Colonic mucosa (tissue), 4 donors: ENCODE measurements at regions not wholly inside any gene's neighbourhood (a gene's known extent, or its start where the extent isn't known, plus 50 kb on each side); places are given as distances from the start of the nearest gene placed in this dataset.

Experiments used
- DNase-seq: peaks from one replicate; pipeline ENCODE4 v3.0.0-alpha.2; 2020
- H3K27ac ChIP-seq: fragments of 200-600 bp; one replicate; pipeline ENCODE4 v1.8.0; 2021
- H3K27me3 ChIP-seq: fragments of 200-600 bp; one replicate; pipeline ENCODE4 v1.8.0; 2021
- H3K36me3 ChIP-seq: fragments of 200-600 bp; one replicate; pipeline ENCODE4 v1.8.0; 2021
- H3K4me1 ChIP-seq: fragments of 200-600 bp; one replicate; pipeline ENCODE4 v1.8.0; 2021; ENCODE audit warnings: mild to moderate bottlenecking
- H3K4me3 ChIP-seq: fragments of 200-600 bp; one replicate; pipeline ENCODE4 v1.8.0; 2021
- H3K9ac ChIP-seq, 2 donors: one replicate each; pipeline ENCODE4 v1.7.0; 2013; ENCODE audit warnings: control low read depth in 2 of 2, low read depth in 2 of 2, low read length in 2 of 2
- H3K9me3 ChIP-seq: fragments of 200-600 bp; one replicate; pipeline ENCODE4 v1.8.0; 2021
- CTCF ChIP-seq: fragments of 200-600 bp; IDR thresholded peaks from one replicate; pipeline ENCODE4 v1.8.0; 2022; ENCODE audit warnings: antibody characterized with exemption, mild to moderate bottlenecking
- intact Hi-C: fragments of 100-400 bp; cut with DNase I; formaldehyde crosslinking; loops from one replicate; pipeline ENCODE4 v1.14.1; 2022
- donor health status: healthy.
- donor health status: DM: no; HTN: no; CAD: no.
- donor health status: DM: no; HTN: no; CAD: no.

GRCh38 chr2:145043399-145043834 lies 523.5 kb upstream of the ZEB2 start:
- H3K4me1 ChIP-seq = no peaks in the 10 kb centered on the region
- no peak overlapping the region for H3K27ac ChIP-seq
- H3K9me3 ChIP-seq = no peaks in the 10 kb centered on the region
- H3K9ac ChIP-seq = no peak overlapping the region
- H3K27me3 ChIP-seq = no peaks in the 10 kb centered on the region
- intact Hi-C loops = no loop called here
- DNase-seq = no peak
- no peak overlapping the region for H3K4me3 ChIP-seq
- no peak for TF ChIP-seq CTCF
- no peaks in the 10 kb centered on the region for H3K36me3 ChIP-seq

GRCh38 chr2:145041706-145042105 lies 521.8 kb upstream of the ZEB2 start:
- DNase-seq = no peak
- Histone ChIP-seq H3K9me3 (no peaks in the 10 kb centered on the region), H3K27ac (no peak overlapping the region), H3K4me3 (no peak overlapping the region), H3K27me3 (no peaks in the 10 kb centered on the region), H3K4me1 (no peaks in the 10 kb centered on the region), H3K9ac (no peak overlapping the region), H3K36me3 (no peaks in the 10 kb centered on the region)
- no peak for TF ChIP-seq CTCF
- intact Hi-C loops = no loop called here

- Histone ChIP-seq H3K4me1 (no peaks in the 10 kb centered on the region), H3K27me3 (no peaks in the 10 kb centered on the region), H3K9ac (no peak overlapping the region), H3K9me3 (no peaks in the 10 kb centered on the region), H3K27ac (no peak overlapping the region), H3K4me3 (no peak overlapping the region), H3K36me3 (no peaks in the 10 kb centered on the region)
- TF ChIP-seq CTCF = no peak
- DNase-seq = no peak
- intact Hi-C loops = no loop called here
Measured at GRCh38 chr2:145040433-145040832, 520.5 kb upstream of the ZEB2 start.

GRCh38 chr2:145038041-145038525 lies 518.2 kb upstream of the ZEB2 start:
- DNase-seq = no peak
- TF ChIP-seq CTCF = no peak
- H3K4me1 ChIP-seq = no peaks in the 10 kb centered on the region
- no peak overlapping the region for H3K9ac ChIP-seq
- H3K27me3 ChIP-seq = no peaks in the 10 kb centered on the region
- H3K9me3 ChIP-seq = no peaks in the 10 kb centered on the region
- intact Hi-C loops = no loop called here
- no peaks in the 10 kb centered on the region for H3K36me3 ChIP-seq
- no peak overlapping the region for H3K4me3 ChIP-seq
- no peak overlapping the region for H3K27ac ChIP-seq

- Histone ChIP-seq H3K27me3 (no peaks in the 10 kb centered on the region), H3K36me3 (no peaks in the 10 kb centered on the region), H3K27ac (no peak overlapping the region), H3K9me3 (no peaks in the 10 kb centered on the region), H3K9ac (no peak overlapping the region), H3K4me1 (no peaks in the 10 kb centered on the region), H3K4me3 (no peak overlapping the region)
- no peak for TF ChIP-seq CTCF
- DNase-seq = no peak
- intact Hi-C loops = no loop called here
Measured at GRCh38 chr2:145036421-145037011, 516.6 kb upstream of the ZEB2 start.
